ENCODE measurements at regions not wholly inside any gene's neighbourhood (a gene's known extent, or its start where the extent isn't known, plus 50 kb on each side); places are given as distances from the start of the nearest gene placed in this dataset.

DNA sequence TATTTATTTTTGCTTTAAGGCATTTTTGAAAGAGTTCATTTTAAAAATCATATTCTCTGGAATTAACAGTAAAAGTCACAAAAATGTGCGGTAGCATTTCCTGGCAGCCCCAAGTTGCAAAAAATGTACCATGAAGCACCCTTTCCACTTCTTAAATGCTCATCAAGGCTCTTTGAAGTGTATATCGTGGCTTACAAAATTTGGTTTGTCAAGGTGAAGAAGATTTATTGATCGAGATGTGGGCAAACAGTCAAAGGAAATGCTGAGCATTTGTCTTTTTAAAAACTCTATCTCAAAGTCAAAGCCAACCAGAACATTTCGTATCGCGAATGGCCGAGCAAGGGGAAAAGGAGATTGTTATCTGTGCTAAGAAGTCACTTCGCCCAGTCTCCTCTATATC lies 277.5 kb upstream of the KAZN start:
- TF ChIP-seq, protein P1, sequence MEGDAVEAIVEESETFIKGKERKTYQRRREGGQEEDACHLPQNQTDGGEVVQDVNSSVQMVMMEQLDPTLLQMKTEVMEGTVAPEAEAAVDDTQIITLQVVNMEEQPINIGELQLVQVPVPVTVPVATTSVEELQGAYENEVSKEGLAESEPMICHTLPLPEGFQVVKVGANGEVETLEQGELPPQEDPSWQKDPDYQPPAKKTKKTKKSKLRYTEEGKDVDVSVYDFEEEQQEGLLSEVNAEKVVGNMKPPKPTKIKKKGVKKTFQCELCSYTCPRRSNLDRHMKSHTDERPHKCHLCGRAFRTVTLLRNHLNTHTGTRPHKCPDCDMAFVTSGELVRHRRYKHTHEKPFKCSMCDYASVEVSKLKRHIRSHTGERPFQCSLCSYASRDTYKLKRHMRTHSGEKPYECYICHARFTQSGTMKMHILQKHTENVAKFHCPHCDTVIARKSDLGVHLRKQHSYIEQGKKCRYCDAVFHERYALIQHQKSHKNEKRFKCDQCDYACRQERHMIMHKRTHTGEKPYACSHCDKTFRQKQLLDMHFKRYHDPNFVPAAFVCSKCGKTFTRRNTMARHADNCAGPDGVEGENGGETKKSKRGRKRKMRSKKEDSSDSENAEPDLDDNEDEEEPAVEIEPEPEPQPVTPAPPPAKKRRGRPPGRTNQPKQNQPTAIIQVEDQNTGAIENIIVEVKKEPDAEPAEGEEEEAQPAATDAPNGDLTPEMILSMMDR (conservative IDR thresholded peaks at IDR 0.05), result no peak
- TF ChIP-seq ZFX (IDR thresholded peaks at IDR 0.05), result no peak

Measured in C4-2B (cell line).